B cell (primary cell): ENCODE measurements at regions not wholly inside any gene's neighbourhood (a gene's known extent, or its start where the extent isn't known, plus 50 kb on each side); places are given as distances from the start of the nearest gene placed in this dataset.

ENCODE experiments used
- ATAC-seq: fragments of 200-7000 bp; cut with Tn5 transposase; one replicate; pipeline ENCODE4 v1.10.0; 2021; ENCODE audit warnings: low read depth, mild to moderate bottlenecking, moderate number of reproducible peaks, moderate library complexity
- CTCF ChIA-PET: fragments of 350-600 bp; sonication (Branson Sonifier 250); formaldehyde crosslinking; loops from one replicate; lab custom pipeline; 2021; ENCODE audit warnings: antibody characterized with exemption, inconsistent platforms; lab: Charles Lee
- POLR2A ChIA-PET: fragments of 350-600 bp; sonication (Branson Sonifier 250); formaldehyde crosslinking; loops from one replicate; lab custom pipeline; 2021; ENCODE audit warnings: antibody characterized with exemption; lab: Charles Lee
- DNase-seq: peaks from one replicate; pipeline ENCODE4 v3.0.0; 2013
- H2AFZ ChIP-seq: 2 replicates; pipeline ENCODE4 v1.6.1; 2012; ENCODE audit warnings: mild to moderate bottlenecking, low read depth, low read length; ENCODE audit not compliant: insufficient read depth, poor library complexity, severe bottlenecking
- H3K27ac ChIP-seq, 2 donors: 1 replicate in 1 of 2; 2 replicates in 1 of 2; pipeline ENCODE4 v1.5.1; 2012 to 2013; ENCODE audit warnings: low read length in 2 of 2, mild to moderate bottlenecking in 2 of 2, moderate library complexity in 1 of 2
- H3K27me3 ChIP-seq, 4 experiments: fragments of 200-600 bp in 1 of 4; sonication (generic) in 1 of 4; replicated peaks in 1 of 4; 1 replicate in 2 of 4; 2 replicates in 2 of 4; pipeline versions ENCODE4 v1.6.1 to v1.7.0; 2013 to 2016; ENCODE audit warnings: low read length in 3 of 4, mild to moderate bottlenecking in 2 of 4, mixed read lengths in 1 of 4, moderate library complexity in 1 of 4; ENCODE audit not compliant: insufficient read depth in 4 of 4, control insufficient read depth in 3 of 4; ENCODE audit errors: control extremely low read depth in 1 of 4
- H3K36me3 ChIP-seq, 2 experiments: replicated peaks in 1 of 2; 1 replicate in 1 of 2; 2 replicates in 1 of 2; pipeline versions ENCODE4 v1.6.1 to v1.7.1; 2013; ENCODE audit warnings: low read length in 1 of 2; ENCODE audit not compliant: insufficient read depth in 2 of 2, control insufficient read depth in 1 of 2; ENCODE audit errors: control extremely low read depth in 1 of 2, extremely low read depth in 1 of 2
- H3K4me1 ChIP-seq, 2 donors: fragments of 200-600 bp in 1 of 2; sonication (generic) in 1 of 2; 1 replicate in 1 of 2; 2 replicates in 1 of 2; pipeline versions ENCODE4 v1.5.1 to v1.6.1; 2013 to 2017; ENCODE audit warnings: low read length in 2 of 2; ENCODE audit not compliant: control insufficient read depth in 2 of 2, insufficient read depth in 2 of 2
- H3K4me2 ChIP-seq: replicated peaks from 2 replicates; pipeline ENCODE3; 2012; ENCODE audit warnings: mild to moderate bottlenecking, low read depth, low read length; ENCODE audit not compliant: poor library complexity, severe bottlenecking
- H3K4me3 ChIP-seq, 5 experiments: fragments of 200-600 bp in 1 of 5; sonication (generic) in 1 of 5; 1 replicate in 3 of 5; 2 replicates in 2 of 5; pipeline versions ENCODE4 v1.5.1 to v1.7.0; 2011 to 2016; ENCODE audit warnings: low read length in 4 of 5, mild to moderate bottlenecking in 4 of 5, low read depth in 2 of 5, control low read depth in 1 of 5, moderate library complexity in 1 of 5; ENCODE audit not compliant: insufficient read depth in 1 of 5; ENCODE audit errors: control extremely low read depth in 1 of 5, extremely low read depth in 1 of 5
- H3K79me2 ChIP-seq: fragments of 200-600 bp; sonication (generic); one replicate; pipeline ENCODE4 v1.6.0; 2016; ENCODE audit warnings: low read length; ENCODE audit not compliant: control insufficient read depth, insufficient read depth
- H3K9ac ChIP-seq: fragments of 200-600 bp; sonication (generic); 2 replicates; pipeline ENCODE4 v1.6.1; 2017; ENCODE audit warnings: mild to moderate bottlenecking, low read length, moderate library complexity
- H3K9me3 ChIP-seq, 3 donors: one replicate each; pipeline versions ENCODE4 v1.6.1 to v1.7.1; 2013; ENCODE audit warnings: low read length in 2 of 3; ENCODE audit not compliant: control insufficient read depth in 2 of 3, insufficient read depth in 1 of 3; ENCODE audit errors: control extremely low read depth in 1 of 3
- H4K20me1 ChIP-seq: 2 replicates; pipeline ENCODE4 v1.6.0; 2012; ENCODE audit warnings: mild to moderate bottlenecking, low read length; ENCODE audit not compliant: insufficient read depth, control insufficient read depth, poor library complexity, severe bottlenecking
- H3K27ac Mint-ChIP-seq: one replicate; pipeline ENCODE4 v1.8.0; 2021; ENCODE audit warnings: mixed read lengths
- H3K27me3 Mint-ChIP-seq: one replicate; pipeline ENCODE4 v1.8.0; 2021; ENCODE audit warnings: mixed read lengths
- H3K4me1 Mint-ChIP-seq: one replicate; pipeline ENCODE4 v1.8.0; 2021; ENCODE audit warnings: mixed read lengths
- H3K4me3 Mint-ChIP-seq: one replicate; pipeline ENCODE4 v1.8.0; 2021; ENCODE audit warnings: mixed read lengths
- H3K9me3 Mint-ChIP-seq: one replicate; pipeline ENCODE4 v1.8.0; 2022; ENCODE audit warnings: mixed read lengths; ENCODE audit not compliant: insufficient read depth
- CTCF ChIP-seq: fragments of 200-600 bp; IDR thresholded peaks from one replicate; pipeline ENCODE4 v1.8.0; 2022; ENCODE audit warnings: antibody characterized with exemption, mild to moderate bottlenecking
- EZH2 ChIP-seq: IDR thresholded peaks from 2 replicates; pipeline ENCODE4 v1.6.1; 2012; ENCODE audit warnings: borderline replicate concordance, low read depth, mild to moderate bottlenecking, moderate library complexity, low read length; ENCODE audit not compliant: insufficient read depth, poor library complexity, severe bottlenecking
- WGBS: methylation state at CpG from one replicate; pipeline ENCODE4 v1.1.5; 2013; ENCODE audit warnings: missing lambda C conversion rate; ENCODE audit not compliant: insufficient coverage; 5-methylcytosine and 5-hydroxymethylcytosine counted together
- intact Hi-C: fragments of 100-400 bp; cut with micrococcal nuclease; formaldehyde crosslinking; loops from one replicate; pipeline ENCODE4 v1.10.0; 2022

GRCh38 chr3:72047221-72047871, 262.4 kb upstream of the PROK2 start:
- Histone ChIP-seq H3K9ac (no peak overlapping the region), H3K4me2 (no peak overlapping the region), H3K79me2 (no peaks in the 10 kb centered on the region), H3K4me3 (no peak overlapping the region), H3K36me3 (no peaks in the 10 kb centered on the region), H2AFZ (no peak overlapping the region), H3K27ac (no peak overlapping the region), H3K9me3 (no peaks in the 10 kb centered on the region), H3K27me3 (no peaks in the 10 kb centered on the region), H4K20me1 (no peaks in the 10 kb centered on the region), H3K4me1 (peaks cover 0 to 6% of the 10 kb centered on the region in 2 donors)
- TF ChIP-seq CTCF = no peak
- no peak for TF ChIP-seq EZH2
- DNase-seq (no peak), ATAC-seq (no peak)
- no peaks in the 10 kb centered on the region for H3K27me3 Mint-ChIP-seq
- intact Hi-C loops = no loop called here
- H3K4me1 Mint-ChIP-seq = peaks cover 6% of the 10 kb centered on the region
- no peaks in the 10 kb centered on the region for H3K9me3 Mint-ChIP-seq
- POLR2A ChIA-PET = no interaction called here
- H3K27ac Mint-ChIP-seq = no peak overlapping the region
- no peak overlapping the region for H3K4me3 Mint-ChIP-seq
- CTCF ChIA-PET = no interaction called here
- 94% methylated on average over 15 of the region's 16 CpGs for WGBS

GRCh38 chr3:72044231-72044855, 259.4 kb upstream of the PROK2 start:
- POLR2A ChIA-PET = no interaction called here
- H3K4me3 Mint-ChIP-seq = no peak overlapping the region
- TF ChIP-seq EZH2 (no peak), CTCF (no peak)

More at GRCh38 chr3:72044231-72044855, 259.4 kb upstream of the PROK2 start:
- peaks cover 0 to 6% of the 10 kb centered on the region in 2 donors for H3K4me1 ChIP-seq
- no peaks in the 10 kb centered on the region for H3K9me3 ChIP-seq
- CTCF ChIA-PET = no interaction called here
- H3K27me3 ChIP-seq = peaks cover 0 to 7% (median 0%) of the 10 kb centered on the region in 4 experiments
- no peaks in the 10 kb centered on the region for H3K36me3 ChIP-seq
- 96% methylated on average over 5 of the region's 7 CpGs for WGBS
- no peak overlapping the region for H3K4me3 ChIP-seq
- no peak overlapping the region for H3K4me2 ChIP-seq
- ATAC-seq (no peak), DNase-seq (no peak)
- H3K27ac ChIP-seq = no peak overlapping the region
- Mint-ChIP-seq H3K27ac (no peak overlapping the region), H3K9me3 (no peaks in the 10 kb centered on the region), H3K4me1 (peaks cover 7% of the 10 kb centered on the region), H3K27me3 (peaks cover 14% of the 10 kb centered on the region)
- intact Hi-C loops = no loop called here
- H3K79me2 ChIP-seq = no peaks in the 10 kb centered on the region
- H3K9ac ChIP-seq = no peak overlapping the region
- no peak overlapping the region for H2AFZ ChIP-seq
- H4K20me1 ChIP-seq = no peaks in the 10 kb centered on the region
